ENCODE measurements at regions not wholly inside any gene's neighbourhood (a gene's known extent, or its start where the extent isn't known, plus 50 kb on each side); places are given as distances from the start of the nearest gene placed in this dataset.
"Not testable (repeated sequence)": the region's sequence is repeated elsewhere in the genome, so short reads cannot be mapped to it uniquely, and the experiment has no call there.

- no peak for DNase-seq
Measured at GRCh38 chr4:151519728-151520415, 110.9 kb downstream of the FHIP1A start.

DNA sequence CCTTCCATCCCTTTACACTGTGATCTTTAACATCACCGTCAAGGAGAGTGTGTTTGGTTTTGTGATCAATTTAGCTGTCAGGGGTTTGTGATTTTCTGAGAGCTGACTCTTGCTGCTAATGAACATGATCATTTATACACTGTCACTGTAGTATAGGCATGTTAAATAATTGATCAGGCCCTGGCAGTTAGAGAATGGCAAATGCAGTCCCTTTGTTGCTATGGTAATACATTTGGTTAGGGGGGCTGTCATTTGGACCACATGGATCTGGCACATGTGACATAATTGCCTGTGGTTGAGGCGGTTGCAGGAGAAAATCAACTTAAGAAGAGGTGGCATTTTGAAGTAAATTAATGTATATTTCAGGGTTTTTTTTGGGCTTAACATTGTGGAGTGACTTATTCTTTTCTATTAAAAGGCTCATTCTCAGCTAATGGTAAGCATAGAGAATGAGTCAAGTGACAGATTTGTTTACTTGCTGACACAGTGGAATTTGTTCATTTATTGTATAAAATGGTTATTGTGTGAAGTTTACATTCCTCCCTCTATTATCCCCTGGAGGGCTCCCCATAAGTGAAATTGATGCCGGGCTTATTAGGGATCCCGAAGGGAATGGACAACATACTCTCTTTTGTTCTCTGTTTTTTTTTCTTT, 114.0 kb downstream of the FHIP1A start:
- no peak for DNase-seq

DNA sequence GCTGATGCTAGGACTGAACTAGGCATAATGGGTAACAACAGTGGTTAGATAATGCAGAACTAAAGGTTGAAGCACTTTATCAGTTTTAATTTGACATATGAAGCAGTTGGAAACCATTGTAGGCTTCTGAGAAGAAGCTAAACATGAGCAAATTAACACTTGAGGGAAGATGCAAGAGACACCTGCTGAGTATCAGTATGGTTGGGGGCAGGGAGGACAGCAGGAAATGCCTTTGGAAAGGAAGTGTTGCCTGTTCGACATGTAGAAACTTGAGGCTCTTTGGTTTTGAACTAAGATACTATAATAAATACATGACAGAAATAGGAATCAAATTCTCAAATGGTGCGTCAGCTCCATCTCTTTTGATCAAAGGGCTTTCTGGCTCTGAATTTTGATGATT, 115.6 kb downstream of the FHIP1A start:
- no peak for DNase-seq

GRCh38 chr4:151526489-151526888, 117.5 kb downstream of the FHIP1A start:
- DNase-seq = not testable (repeated sequence)

- DNase-seq = no peak
Measured at GRCh38 chr4:151527699-151528098, 118.7 kb downstream of the FHIP1A start.

GRCh38 chr4:151529187-151529586, 120.2 kb downstream of the FHIP1A start:
- no peak for DNase-seq

GRCh38 chr4:151530230-151530629, 121.3 kb downstream of the FHIP1A start:
- no peak for DNase-seq

GRCh38 chr4:151530783-151531182, 121.8 kb downstream of the FHIP1A start:
- DNase-seq = no peak

- no peak for DNase-seq
Measured at GRCh38 chr4:151532001-151532708, 123.2 kb downstream of the FHIP1A start.

GRCh38 chr4:151534195-151534594, 125.2 kb downstream of the FHIP1A start:
- no peak for DNase-seq

DNA sequence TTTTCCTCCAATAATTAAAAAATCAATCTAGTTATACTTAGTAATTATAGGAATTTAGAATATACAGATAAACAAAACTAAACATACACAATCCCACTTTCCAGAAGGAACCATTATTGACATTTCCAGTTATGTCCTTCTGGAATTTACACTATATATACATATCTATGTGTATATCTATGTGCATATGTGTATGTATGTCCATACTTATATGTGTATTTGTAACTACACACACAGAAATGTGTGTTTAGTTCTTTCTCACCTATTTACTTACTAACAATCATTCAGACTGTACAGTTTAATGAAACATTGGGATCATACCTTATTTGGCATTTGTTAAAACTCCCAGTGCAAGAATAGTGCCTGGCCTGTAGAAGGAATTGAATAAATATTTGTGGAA, 126.4 kb downstream of the FHIP1A start:
- DNase-seq = no peak

DNA sequence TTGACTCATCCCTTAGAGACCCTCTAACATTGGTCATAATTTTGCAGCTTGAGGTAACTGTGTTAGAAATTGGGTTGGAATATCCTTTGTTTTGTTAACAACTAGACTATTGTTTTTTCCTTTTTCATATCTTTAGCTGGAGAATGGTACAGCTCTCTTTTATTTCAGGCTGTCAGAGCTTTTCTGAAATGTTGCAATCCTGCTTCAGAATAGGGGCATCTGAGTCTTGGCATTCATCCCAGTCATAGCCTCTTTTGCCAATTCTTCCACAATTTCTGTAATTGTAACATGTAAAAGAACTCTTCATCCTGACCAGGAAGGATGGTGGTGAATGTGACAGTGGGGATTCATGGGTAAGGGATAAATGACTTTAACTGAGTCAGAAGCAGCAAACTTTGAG, 128.7 kb downstream of the FHIP1A start:
- no peak for DNase-seq

- no peak for DNase-seq
Measured at GRCh38 chr4:151538963-151539362, 130.0 kb downstream of the FHIP1A start.

DNA sequence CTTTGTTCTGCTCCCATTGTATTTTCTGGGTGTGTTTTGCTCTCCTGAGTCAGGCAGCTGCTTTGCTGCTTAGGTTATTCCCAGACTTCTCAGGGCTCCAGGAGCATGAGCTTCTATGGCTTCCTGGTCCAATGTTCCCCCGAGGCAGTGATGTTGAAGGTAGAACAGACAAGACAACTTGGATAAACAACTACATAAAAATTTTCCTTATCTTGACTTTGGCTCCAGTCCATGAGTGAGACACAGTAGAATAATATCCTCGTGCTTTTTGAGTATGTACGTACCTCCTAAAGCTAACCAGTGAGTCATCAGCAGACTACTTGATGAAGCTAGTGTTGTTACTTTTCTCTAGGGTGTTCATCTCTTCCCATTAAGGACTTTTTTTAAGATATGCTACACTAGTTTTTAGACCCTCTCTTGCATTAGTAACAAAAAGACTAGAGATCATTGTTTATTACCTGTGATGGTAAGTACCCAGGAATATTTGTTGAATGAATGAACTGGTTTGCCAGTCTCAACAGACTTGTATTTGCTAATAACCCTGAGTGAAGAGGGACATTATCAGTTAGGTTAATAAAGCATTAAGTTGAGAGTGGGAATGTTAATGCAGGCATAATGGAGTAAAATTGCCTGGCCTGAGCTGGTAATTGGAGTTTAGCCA, 131.9 kb downstream of the FHIP1A start:
- DNase-seq = peak in 1 of 3 donors; percentile 72

DNA sequence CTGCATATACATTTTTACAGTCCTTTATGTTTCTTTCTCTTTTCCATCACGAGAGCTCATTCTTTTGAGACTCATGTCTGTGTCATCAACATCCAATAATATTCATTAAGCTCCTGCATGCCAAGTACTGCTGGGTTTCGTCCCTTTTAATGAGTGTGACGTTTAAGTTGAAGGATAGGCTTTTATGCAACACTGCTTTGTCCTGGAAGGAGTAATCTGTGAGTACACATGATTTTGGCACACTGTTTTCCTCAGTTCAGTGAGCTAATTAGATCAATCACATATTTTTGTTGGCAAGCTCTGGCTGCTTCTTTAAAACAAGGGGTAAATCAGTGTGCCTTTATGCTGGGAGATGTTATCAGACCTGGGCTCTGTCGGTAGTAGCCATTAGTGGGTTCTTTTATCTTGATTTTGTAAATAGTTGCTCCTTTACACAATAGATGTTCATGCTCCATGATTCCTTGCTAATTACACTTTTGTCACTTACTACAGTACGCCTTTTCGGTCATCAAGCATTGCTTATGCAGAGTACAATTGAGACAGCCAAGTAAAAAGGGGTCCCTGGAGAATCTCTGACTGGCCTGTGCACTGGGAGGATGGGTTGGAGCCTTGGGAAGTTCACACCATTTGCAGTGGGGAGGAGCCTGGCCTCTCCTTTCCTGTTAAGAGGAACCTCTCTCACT, 132.6 kb downstream of the FHIP1A start:
- DNase-seq = peak in 1 of 3 donors; percentile 30

DNA sequence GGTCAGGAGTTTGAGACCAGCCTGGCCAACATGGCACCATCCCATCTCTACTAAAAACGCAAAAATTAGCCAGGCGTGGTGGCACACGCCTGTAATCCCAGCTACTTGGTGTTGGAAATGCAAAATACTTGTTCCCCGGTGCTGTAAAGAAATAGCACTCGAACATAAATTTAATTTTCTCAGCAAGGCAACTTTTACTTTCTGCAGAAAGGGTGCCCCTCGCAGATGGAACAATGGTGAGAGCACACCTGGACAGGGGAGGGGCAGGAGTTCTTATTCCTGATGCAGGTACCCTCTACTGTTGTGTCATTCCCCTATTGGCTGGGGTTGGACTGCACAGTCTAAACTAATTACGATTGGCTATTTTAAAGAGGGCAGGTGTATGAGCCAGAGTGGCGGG, 139.7 kb downstream of the FHIP1A start:
- no peak for DNase-seq

DNA sequence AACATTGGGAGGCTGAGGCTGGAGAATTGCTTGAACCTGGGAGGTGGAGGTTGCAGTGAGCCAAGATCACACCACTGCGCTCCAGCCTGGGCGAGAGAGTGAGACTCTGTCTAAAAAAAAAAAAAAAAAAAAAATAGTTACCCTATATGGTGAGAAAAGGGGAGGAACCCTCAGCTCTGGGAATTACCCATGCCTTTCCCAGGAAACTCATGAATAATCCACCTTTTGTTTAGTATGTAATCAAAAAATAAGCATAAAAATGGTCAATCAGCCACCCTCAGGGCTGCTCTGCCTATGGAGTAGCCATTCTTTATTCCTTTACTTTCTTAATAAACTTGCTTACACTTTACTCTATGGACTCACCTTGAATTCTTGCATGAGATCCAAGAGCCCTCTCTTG, 140.4 kb downstream of the FHIP1A start:
- not testable (repeated sequence) for DNase-seq

- no peak for DNase-seq
Measured at GRCh38 chr4:151553874-151554273, 144.9 kb downstream of the FHIP1A start.

DNA sequence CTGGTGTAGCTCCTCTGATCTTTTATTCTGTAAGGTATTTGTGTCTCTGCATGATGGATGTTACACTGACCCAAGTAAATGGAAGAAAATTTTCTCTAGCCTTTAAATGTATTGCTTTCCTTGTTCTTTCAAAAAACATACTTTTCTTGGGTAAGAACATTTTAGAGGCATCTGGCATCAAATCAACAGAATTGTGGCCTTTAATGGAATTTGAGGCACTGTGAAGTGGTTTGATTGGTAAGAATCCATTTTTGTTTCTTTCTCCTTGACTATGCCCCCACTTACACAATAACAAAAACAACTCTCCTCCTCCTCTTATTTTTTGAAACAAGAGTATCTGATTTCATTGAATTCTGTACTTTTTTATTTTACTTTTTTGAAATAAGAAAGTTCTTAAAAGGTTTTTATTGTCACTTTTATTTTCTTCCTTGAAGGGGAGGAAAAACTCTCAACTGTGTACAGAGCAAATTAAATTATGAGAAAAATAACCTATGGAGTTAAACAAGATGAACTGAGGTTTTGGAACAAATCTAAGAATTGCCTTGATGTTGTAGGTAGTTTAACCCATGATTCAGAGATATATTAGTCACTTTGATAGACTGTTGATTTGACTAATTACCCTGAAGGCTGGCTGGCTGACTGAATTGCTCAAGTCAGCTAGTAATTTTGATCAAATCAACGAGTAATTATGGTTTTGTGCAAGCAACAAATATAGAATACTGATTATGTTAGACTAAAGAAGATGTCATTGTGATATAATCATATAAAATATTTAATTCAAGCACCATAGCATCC, 146.4 kb downstream of the FHIP1A start:
- DNase-seq = no peak

GRCh38 chr4:151558496-151559113, 149.6 kb downstream of the FHIP1A start:
- no peak for DNase-seq

DNA sequence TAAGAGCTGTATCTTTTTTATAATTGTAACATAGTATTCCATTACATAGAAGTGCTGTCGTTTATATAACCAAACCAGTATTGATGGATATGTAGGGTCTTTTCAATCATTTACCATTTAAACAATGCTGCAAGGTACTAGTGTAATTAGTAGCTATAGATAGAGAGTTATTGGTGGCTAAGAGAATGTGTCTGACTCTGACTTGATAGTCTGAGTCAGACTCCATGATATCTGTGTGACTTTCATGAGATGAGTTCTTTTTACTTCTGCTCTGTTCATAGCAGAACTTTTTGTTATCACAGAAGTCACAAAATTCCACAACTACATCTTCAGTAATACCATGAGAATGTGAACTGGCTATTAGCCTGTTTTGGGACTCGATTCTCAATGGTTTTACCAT, 150.6 kb downstream of the FHIP1A start:
- DNase-seq = no peak
